Psoas muscle (tissue), 7 donors: ENCODE measurements at regions not wholly inside any gene's neighbourhood (a gene's known extent, or its start where the extent isn't known, plus 50 kb on each side); places are given as distances from the start of the nearest gene placed in this dataset.
"Not testable (repeated sequence)": the region's sequence is repeated elsewhere in the genome, so short reads cannot be mapped to it uniquely, and the experiment has no call there.

ENCODE experiments used
- ATAC-seq, 4 donors: fragments of 200-7000 bp; cut with Tn5 transposase; one replicate each; pipeline ENCODE4 v1.9.1; 2020; ENCODE audit warnings: moderate library complexity in 3 of 4, mild to moderate bottlenecking in 2 of 4
- DNase-seq, 2 donors: peaks; one replicate each; pipeline ENCODE4 v3.0.0-alpha.2; 2020
- H3K27ac ChIP-seq: fragments of 200-600 bp; one replicate; pipeline ENCODE4 v1.8.0; 2022
- H3K27me3 ChIP-seq, 3 donors: fragments of 200-600 bp in 1 of 3; one replicate each; pipeline versions ENCODE4 v1.6.1 to v1.8.0; 2013 to 2022; ENCODE audit warnings: low read length in 2 of 3, mild to moderate bottlenecking in 2 of 3, moderate library complexity in 1 of 3; ENCODE audit not compliant: insufficient read depth in 3 of 3
- H3K36me3 ChIP-seq, 2 donors: fragments of 200-600 bp in 1 of 2; one replicate each; pipeline versions ENCODE4 v1.6.1 to v1.8.0; 2013 to 2022; ENCODE audit warnings: low read depth in 1 of 2, mild to moderate bottlenecking in 1 of 2, moderate library complexity in 1 of 2; ENCODE audit not compliant: insufficient read depth in 1 of 2
- H3K4me1 ChIP-seq: fragments of 200-600 bp; one replicate; pipeline ENCODE4 v1.8.0; 2022
- H3K4me3 ChIP-seq: fragments of 200-600 bp; one replicate; pipeline ENCODE4 v1.8.0; 2022; ENCODE audit warnings: mild to moderate bottlenecking
- H3K9me3 ChIP-seq: fragments of 200-600 bp; one replicate; pipeline ENCODE4 v1.8.0; 2022
- CTCF ChIP-seq: fragments of 200-600 bp; IDR thresholded peaks from one replicate; pipeline ENCODE4 v1.8.0; 2022; ENCODE audit warnings: antibody characterized with exemption
- WGBS, 3 donors: extraction: QIAGEN DNeasy Blood & Tissue Kit; methylation state at CpG; one replicate each; pipeline versions ENCODE4 v1.1.6 to v1.1.7; 2013; 5-methylcytosine and 5-hydroxymethylcytosine counted together
- intact Hi-C, 2 donors: fragments of 100-400 bp; cut with DNase I; formaldehyde crosslinking; loops; one replicate each; pipeline versions ENCODE4 v1.11.0 to v1.14.2; 2022
- donor health status: healthy with polysubstance abuse.
- donor health status: DM: no; HTN: no; CAD: no; lungs with moderate emphysema.
- donor health status: Bipolar disorder and iron deficiency.
- donor health status: healthy.
- donor health status: DM: yes; HTN: yes; CAD: no.
- donor health status: DM: no; HTN: no; CAD: no.
- donor health status: DM: yes; HTN: yes; CAD: no.

GRCh38 chr14:85016496-85016895, 513.4 kb upstream of the FLRT2 start:
- Histone ChIP-seq H3K4me1 (no peaks in the 10 kb centered on the region), H3K4me3 (no peak overlapping the region), H3K9me3 (no peaks in the 10 kb centered on the region), H3K27ac (no peak overlapping the region), H3K27me3 (no peaks in the 10 kb centered on the region), H3K36me3 (no peaks in the 10 kb centered on the region)
- no peak for ATAC-seq
- no peak for TF ChIP-seq CTCF
- WGBS, 3 donors, result 7 to 19% (median 7%) methylated on average over 1 of the region's 1 CpG
- no peak for DNase-seq
- intact Hi-C loops, result no loop called here

- H3K27me3 ChIP-seq, H3K4me1 ChIP-seq, H3K9me3 ChIP-seq, DNase-seq, intact Hi-C loops, ATAC-seq, H3K4me3 ChIP-seq, H3K27ac ChIP-seq, H3K36me3 ChIP-seq: not testable (repeated sequence)
- WGBS, 3 donors, result 84 to 87% (median 86%) methylated on average over 7 of the region's 7 CpGs
Measured at GRCh38 chr14:85023866-85024265, 506.1 kb upstream of the FLRT2 start.

- intact Hi-C loops, result no loop called here
- Histone ChIP-seq H3K9me3 (no peaks in the 10 kb centered on the region), H3K36me3 (no peaks in the 10 kb centered on the region), H3K27ac (no peak overlapping the region), H3K27me3 (no peaks in the 10 kb centered on the region), H3K4me1 (no peaks in the 10 kb centered on the region), H3K4me3 (no peak overlapping the region)
- WGBS, 3 donors, result 44 to 59% (median 56%) methylated on average over 2 of the region's 2 CpGs
- no peak for TF ChIP-seq CTCF
- ATAC-seq, result no peak
- DNase-seq, result no peak
Measured at GRCh38 chr14:85024931-85025330, 505.0 kb upstream of the FLRT2 start.

- Histone ChIP-seq H3K27ac (no peak overlapping the region), H3K9me3 (no peaks in the 10 kb centered on the region), H3K4me1 (peaks cover 5% of the 10 kb centered on the region), H3K36me3 (no peaks in the 10 kb centered on the region), H3K4me3 (no peak overlapping the region), H3K27me3 (no peaks in the 10 kb centered on the region)
- 62 to 72% (median 69%) methylated on average over 2 of the region's 2 CpGs for WGBS, 3 donors
- no peak for TF ChIP-seq CTCF
- DNase-seq (no peak), ATAC-seq (no peak)
- intact Hi-C loops, result no loop called here
Measured at GRCh38 chr14:85027681-85028370, 502.1 kb upstream of the FLRT2 start.

GRCh38 chr14:85037411-85037810, 492.5 kb upstream of the FLRT2 start:
- H3K9me3 ChIP-seq, result no peaks in the 10 kb centered on the region
- no peaks in the 10 kb centered on the region for H3K27me3 ChIP-seq
- no peak for DNase-seq
- no peak overlapping the region for H3K27ac ChIP-seq
- no peak overlapping the region for H3K4me3 ChIP-seq
- H3K36me3 ChIP-seq, result no peaks in the 10 kb centered on the region
- peaks cover 6% of the 10 kb centered on the region for H3K4me1 ChIP-seq
- TF ChIP-seq CTCF, result no peak
- intact Hi-C loops, result no loop called here
- ATAC-seq, result no peak
- WGBS, 3 donors, result 91 to 94% (median 94%) methylated on average over 2 of the region's 2 CpGs
